ENCODE measurements at regions not wholly inside any gene's neighbourhood (a gene's known extent, or its start where the extent isn't known, plus 50 kb on each side); places are given as distances from the start of the nearest gene placed in this dataset.

DNA sequence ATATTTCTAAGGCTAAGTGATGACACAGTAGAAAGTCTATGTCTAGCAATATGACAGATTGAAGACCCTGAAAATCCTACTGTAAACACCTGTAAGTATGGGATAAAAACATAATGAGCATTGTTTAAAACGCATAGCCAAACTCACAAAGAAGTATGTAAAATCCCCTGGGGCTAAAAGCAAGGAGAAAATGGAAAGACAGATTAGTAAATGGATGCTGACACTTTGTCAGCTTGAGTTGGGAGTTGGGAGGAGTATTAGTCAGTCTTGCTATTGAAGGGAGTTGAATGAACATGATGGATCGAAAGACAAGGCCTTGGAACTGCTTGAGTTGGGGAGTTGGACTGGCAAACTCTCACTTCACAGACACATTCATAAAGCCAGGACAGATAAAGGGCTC is 79.0 kb upstream of the PRKD1 start:
- no peak for TF ChIP-seq POLR2A (IDR thresholded peaks at IDR 0.05; ENCODE audit: low read length)
- no peak for TF ChIP-seq GATA1 (IDR thresholded peaks at IDR 0.05; ENCODE audit: low read depth, low read length)

Measured in erythroblast (primary cell).